ENCODE measurements at regions not wholly inside any gene's neighbourhood (a gene's known extent, or its start where the extent isn't known, plus 50 kb on each side); places are given as distances from the start of the nearest gene placed in this dataset.

- no peak for TF ChIP-seq POLR2AphosphoS5 (IDR thresholded peaks at IDR 0.05)
- TF ChIP-seq CTCF (IDR thresholded peaks at IDR 0.05): no peak
- no peak for TF ChIP-seq EP300 (IDR thresholded peaks at IDR 0.05)
These were observed 852.0 kb downstream of the DACH1 start for GRCh38 chr13:71015021-71015420.

Data from sigmoid colon (tissue), 4 donors.